ENCODE measurements at regions not wholly inside any gene's neighbourhood (a gene's known extent, or its start where the extent isn't known, plus 50 kb on each side); places are given as distances from the start of the nearest gene placed in this dataset.

DNA sequence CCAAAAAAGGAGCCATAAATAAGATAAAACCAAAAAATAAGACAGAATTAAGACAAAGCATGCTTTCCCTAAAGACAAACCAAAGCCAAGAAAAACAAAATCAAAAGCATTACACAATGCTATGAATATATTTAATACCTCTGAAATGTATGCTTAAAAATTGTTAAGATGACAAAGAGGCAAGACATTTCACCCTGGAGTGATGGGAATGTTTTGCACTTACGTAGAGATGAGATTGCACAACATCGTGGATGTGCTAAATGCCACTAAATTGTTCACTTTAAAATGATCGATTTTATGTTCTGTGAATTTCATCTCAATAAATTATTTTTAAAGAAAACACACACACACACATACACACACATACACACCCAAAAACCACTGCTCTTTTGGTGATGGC, 386.6 kb upstream of the KLHL29 start:
- H3K27me3 ChIP-seq (ENCODE audit: low read depth, low read length): no peaks in the 10 kb centered on the region
- H3K4me2 ChIP-seq (ENCODE audit: low read length): no peak overlapping the region
- H3K4me3 ChIP-seq (ENCODE audit: low read length): no peak overlapping the region
- no peak overlapping the region for H2AFZ ChIP-seq (ENCODE audit: low read depth, low read length)
- TF ChIP-seq, protein P1, sequence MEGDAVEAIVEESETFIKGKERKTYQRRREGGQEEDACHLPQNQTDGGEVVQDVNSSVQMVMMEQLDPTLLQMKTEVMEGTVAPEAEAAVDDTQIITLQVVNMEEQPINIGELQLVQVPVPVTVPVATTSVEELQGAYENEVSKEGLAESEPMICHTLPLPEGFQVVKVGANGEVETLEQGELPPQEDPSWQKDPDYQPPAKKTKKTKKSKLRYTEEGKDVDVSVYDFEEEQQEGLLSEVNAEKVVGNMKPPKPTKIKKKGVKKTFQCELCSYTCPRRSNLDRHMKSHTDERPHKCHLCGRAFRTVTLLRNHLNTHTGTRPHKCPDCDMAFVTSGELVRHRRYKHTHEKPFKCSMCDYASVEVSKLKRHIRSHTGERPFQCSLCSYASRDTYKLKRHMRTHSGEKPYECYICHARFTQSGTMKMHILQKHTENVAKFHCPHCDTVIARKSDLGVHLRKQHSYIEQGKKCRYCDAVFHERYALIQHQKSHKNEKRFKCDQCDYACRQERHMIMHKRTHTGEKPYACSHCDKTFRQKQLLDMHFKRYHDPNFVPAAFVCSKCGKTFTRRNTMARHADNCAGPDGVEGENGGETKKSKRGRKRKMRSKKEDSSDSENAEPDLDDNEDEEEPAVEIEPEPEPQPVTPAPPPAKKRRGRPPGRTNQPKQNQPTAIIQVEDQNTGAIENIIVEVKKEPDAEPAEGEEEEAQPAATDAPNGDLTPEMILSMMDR (IDR thresholded peaks at IDR 0.05; ENCODE audit: low read depth, low read length): no peak
- no peak for TF ChIP-seq EZH2phosphoT487 (IDR thresholded peaks at IDR 0.05; ENCODE audit: low read depth)
- H3K4me1 ChIP-seq (ENCODE audit: low read length): no peaks in the 10 kb centered on the region
- H4K20me1 ChIP-seq (ENCODE audit: insufficient read depth, low read length): no peaks in the 10 kb centered on the region
- H3K9ac ChIP-seq (ENCODE audit: low read length): no peak overlapping the region
- no peaks in the 10 kb centered on the region for H3K79me2 ChIP-seq (ENCODE audit: low read length)
- H3K27ac ChIP-seq (ENCODE audit: low read length): no peak overlapping the region
- H3K36me3 ChIP-seq (replicated peaks; ENCODE audit: low read depth, low read length): no peaks in the 10 kb centered on the region
- no peaks in the 10 kb centered on the region for H3K9me3 ChIP-seq (ENCODE audit: insufficient read depth, low read length)

DNA sequence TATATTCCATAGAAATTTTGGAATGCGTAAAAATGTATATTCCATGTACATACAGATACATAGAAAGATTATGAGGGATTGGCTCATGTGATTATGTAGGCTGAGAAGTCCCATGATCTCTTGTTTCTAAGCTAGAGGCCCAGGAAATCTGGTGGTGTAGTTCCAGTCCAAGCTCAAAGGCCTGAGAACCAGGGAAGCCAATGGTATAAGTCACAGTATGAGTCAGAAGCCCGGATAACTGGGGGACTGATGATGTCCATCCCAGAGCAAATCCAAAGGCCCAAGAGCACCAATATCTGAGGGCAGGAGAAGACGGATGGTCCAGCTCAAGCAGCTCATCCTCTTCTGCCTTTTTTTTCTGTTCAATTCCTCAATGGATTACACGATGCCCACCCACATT, 385.0 kb upstream of the KLHL29 start:
- no peak overlapping the region for H3K9ac ChIP-seq (ENCODE audit: low read length)
- no peak overlapping the region for H2AFZ ChIP-seq (ENCODE audit: low read depth, low read length)
- H3K4me2 ChIP-seq (ENCODE audit: low read length): no peak overlapping the region
- H3K36me3 ChIP-seq (replicated peaks; ENCODE audit: low read depth, low read length): no peaks in the 10 kb centered on the region
- no peaks in the 10 kb centered on the region for H3K4me1 ChIP-seq (ENCODE audit: low read length)
- H3K4me3 ChIP-seq (ENCODE audit: low read length): no peak overlapping the region
- no peaks in the 10 kb centered on the region for H3K9me3 ChIP-seq (ENCODE audit: insufficient read depth, low read length)
- no peak for TF ChIP-seq EZH2phosphoT487 (IDR thresholded peaks at IDR 0.05; ENCODE audit: low read depth)
- TF ChIP-seq, protein P1 (IDR thresholded peaks at IDR 0.05; ENCODE audit: low read depth, low read length): no peak
- no peaks in the 10 kb centered on the region for H3K79me2 ChIP-seq (ENCODE audit: low read length)
- no peaks in the 10 kb centered on the region for H4K20me1 ChIP-seq (ENCODE audit: insufficient read depth, low read length)
- no peak overlapping the region for H3K27ac ChIP-seq (ENCODE audit: low read length)
- no peaks in the 10 kb centered on the region for H3K27me3 ChIP-seq (ENCODE audit: low read depth, low read length)

DNA sequence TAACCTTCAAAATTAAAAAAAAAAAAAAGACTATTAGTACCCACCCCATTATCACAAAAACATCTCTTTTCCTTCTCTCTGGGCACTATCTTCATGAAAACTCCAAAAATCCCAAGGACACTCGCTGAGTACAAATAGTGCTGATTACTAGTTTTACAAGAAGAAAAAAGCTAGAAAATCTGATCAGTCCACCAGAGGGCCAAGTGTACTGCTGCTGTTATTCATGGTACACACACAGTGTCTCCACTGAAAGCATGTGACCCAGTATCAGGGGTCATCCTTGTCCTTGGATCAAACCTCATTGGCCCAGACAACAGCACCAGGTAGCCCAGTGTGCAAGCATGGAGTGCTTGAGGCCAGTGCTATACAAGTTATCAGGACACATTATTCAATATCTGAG, 382.7 kb upstream of the KLHL29 start:
- Histone ChIP-seq H3K4me2 (ENCODE audit: low read length) (no peak overlapping the region), H3K27ac (ENCODE audit: low read length) (no peak overlapping the region), H3K4me3 (ENCODE audit: low read length) (no peak overlapping the region), H3K9ac (ENCODE audit: low read length) (no peak overlapping the region), H3K4me1 (ENCODE audit: low read length) (no peaks in the 10 kb centered on the region), H3K9me3 (ENCODE audit: insufficient read depth, low read length) (no peaks in the 10 kb centered on the region), H3K27me3 (ENCODE audit: low read depth, low read length) (no peaks in the 10 kb centered on the region), H3K79me2 (ENCODE audit: low read length) (no peaks in the 10 kb centered on the region), H4K20me1 (ENCODE audit: insufficient read depth, low read length) (no peaks in the 10 kb centered on the region), H3K36me3 (replicated peaks; ENCODE audit: low read depth, low read length) (no peaks in the 10 kb centered on the region), H2AFZ (ENCODE audit: low read depth, low read length) (no peak overlapping the region)
- no peak for TF ChIP-seq EZH2phosphoT487 (IDR thresholded peaks at IDR 0.05; ENCODE audit: low read depth)
- TF ChIP-seq, protein P1 (IDR thresholded peaks at IDR 0.05; ENCODE audit: low read depth, low read length): no peak

DNA sequence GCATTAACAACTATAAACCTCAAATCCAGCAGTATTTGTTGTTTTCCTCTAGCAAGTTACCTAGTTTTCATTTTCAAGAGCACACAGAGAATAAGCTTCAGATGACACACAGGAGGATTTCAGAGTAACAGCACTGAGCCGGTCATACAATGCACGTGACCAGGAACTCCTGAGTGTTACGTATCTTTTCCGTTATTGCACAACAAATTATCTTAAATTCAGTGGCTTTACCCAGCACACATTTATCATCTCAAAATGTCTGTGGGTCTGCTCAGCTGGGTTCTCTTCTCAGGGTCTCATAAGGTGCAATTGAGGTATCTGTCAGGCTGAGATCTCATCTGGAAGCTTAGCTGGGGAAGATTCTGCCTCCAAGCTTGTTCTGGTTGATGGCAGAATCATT, 379.5 kb upstream of the KLHL29 start:
- Histone ChIP-seq H3K27ac (ENCODE audit: low read length) (no peak overlapping the region), H2AFZ (ENCODE audit: low read depth, low read length) (no peak overlapping the region), H3K4me2 (ENCODE audit: low read length) (no peak overlapping the region), H3K9ac (ENCODE audit: low read length) (no peak overlapping the region), H3K4me3 (ENCODE audit: low read length) (no peak overlapping the region), H3K4me1 (ENCODE audit: low read length) (no peaks in the 10 kb centered on the region), H4K20me1 (ENCODE audit: insufficient read depth, low read length) (no peaks in the 10 kb centered on the region), H3K79me2 (ENCODE audit: low read length) (no peaks in the 10 kb centered on the region), H3K27me3 (ENCODE audit: low read depth, low read length) (no peaks in the 10 kb centered on the region), H3K9me3 (ENCODE audit: insufficient read depth, low read length) (no peaks in the 10 kb centered on the region), H3K36me3 (replicated peaks; ENCODE audit: low read depth, low read length) (no peaks in the 10 kb centered on the region)
- no peak for TF ChIP-seq EZH2phosphoT487 (IDR thresholded peaks at IDR 0.05; ENCODE audit: low read depth)
- TF ChIP-seq, protein P1 (IDR thresholded peaks at IDR 0.05; ENCODE audit: low read depth, low read length): no peak
